GM12873 (cell line): ENCODE measurements at regions not wholly inside any gene's neighbourhood (a gene's known extent, or its start where the extent isn't known, plus 50 kb on each side); places are given as distances from the start of the nearest gene placed in this dataset.

Experiments
- CTCF ChIP-seq: IDR thresholded peaks from 2 replicates; pipeline ENCODE4 v1.5.1; 2012; ENCODE audit warnings: low read depth, mild to moderate bottlenecking, moderate library complexity, low read length, control low read depth; ENCODE audit not compliant: insufficient read depth; ENCODE audit errors: missing control alignments

- TF ChIP-seq CTCF, result no peak
These were observed 485.4 kb downstream of the TNS1 start for GRCh38 chr2:217517402-217517801.

GRCh38 chr2:217515615-217516309, 487.0 kb downstream of the TNS1 start:
- no peak for TF ChIP-seq CTCF

- TF ChIP-seq CTCF, result no peak
These were observed 489.5 kb downstream of the TNS1 start for GRCh38 chr2:217513258-217513657.

GRCh38 chr2:217512728-217513127, 490.1 kb downstream of the TNS1 start:
- TF ChIP-seq CTCF, result no peak

- no peak for TF ChIP-seq CTCF
These were observed 490.5 kb downstream of the TNS1 start for GRCh38 chr2:217512259-217512658.

GRCh38 chr2:217511850-217512249, 490.9 kb downstream of the TNS1 start:
- no peak for TF ChIP-seq CTCF

GRCh38 chr2:217510771-217511291, 492.0 kb downstream of the TNS1 start:
- peak; percentile 75 for TF ChIP-seq CTCF
